Skin of body (tissue), 1 donor: ENCODE measurements at regions not wholly inside any gene's neighbourhood (a gene's known extent, or its start where the extent isn't known, plus 50 kb on each side); places are given as distances from the start of the nearest gene placed in this dataset.

Experiments used
- DNase-seq: peaks from one replicate; lab custom pipeline; 2025; lab: John Stamatoyannopoulos, UW

- no peak for DNase-seq
Measured at GRCh38 chr4:10942156-10942555, 257.6 kb upstream of the CLNK start.

- no peak for DNase-seq
Measured at GRCh38 chr4:10929818-10930217, 245.2 kb upstream of the CLNK start.

GRCh38 chr4:10925996-10926395, 241.4 kb upstream of the CLNK start:
- no peak for DNase-seq

GRCh38 chr4:10924274-10924673, 239.7 kb upstream of the CLNK start:
- no peak for DNase-seq

GRCh38 chr4:10917566-10917965, 233.0 kb upstream of the CLNK start:
- peak; percentile 29 for DNase-seq

GRCh38 chr4:10898072-10898471, 213.5 kb upstream of the CLNK start:
- no peak for DNase-seq

- no peak for DNase-seq
Measured at GRCh38 chr4:10897076-10897475, 212.5 kb upstream of the CLNK start.

GRCh38 chr4:10893395-10893794, 208.8 kb upstream of the CLNK start:
- no peak for DNase-seq

- no peak for DNase-seq
Measured at GRCh38 chr4:10891866-10892265, 207.3 kb upstream of the CLNK start.

GRCh38 chr4:10889819-10890218, 205.3 kb upstream of the CLNK start:
- no peak for DNase-seq

GRCh38 chr4:10879411-10880110, 195.0 kb upstream of the CLNK start:
- no peak for DNase-seq

- no peak for DNase-seq
Measured at GRCh38 chr4:10878861-10879260, 194.3 kb upstream of the CLNK start.

- no peak for DNase-seq
Measured at GRCh38 chr4:10877076-10877475, 192.5 kb upstream of the CLNK start.

- no peak for DNase-seq
Measured at GRCh38 chr4:10875144-10875799, 190.7 kb upstream of the CLNK start.

GRCh38 chr4:10873809-10874208, 189.2 kb upstream of the CLNK start:
- no peak for DNase-seq

- DNase-seq: no peak
Measured at GRCh38 chr4:10872833-10873517, 188.4 kb upstream of the CLNK start.

- peak; percentile 12 for DNase-seq
Measured at GRCh38 chr4:10866666-10867065, 182.1 kb upstream of the CLNK start.

GRCh38 chr4:10861036-10861435, 176.5 kb upstream of the CLNK start:
- DNase-seq: no peak

GRCh38 chr4:10856271-10856782, 171.8 kb upstream of the CLNK start:
- DNase-seq: no peak

- no peak for DNase-seq
Measured at GRCh38 chr4:10853196-10853595, 168.6 kb upstream of the CLNK start.

- no peak for DNase-seq
Measured at GRCh38 chr4:10841697-10842096, 157.1 kb upstream of the CLNK start.

GRCh38 chr4:10837151-10837550, 152.6 kb upstream of the CLNK start:
- no peak for DNase-seq
